HG02798 (cell line): ENCODE measurements at regions not wholly inside any gene's neighbourhood (a gene's known extent, or its start where the extent isn't known, plus 50 kb on each side); places are given as distances from the start of the nearest gene placed in this dataset.

Experiments
- ATAC-seq: cut with Tn5 transposase; IDR thresholded peaks from one replicate; pipeline ENCODE4 v1.9.1; 2021; ENCODE audit warnings: mild to moderate bottlenecking; ENCODE audit not compliant: unreplicated experiment, poor library complexity

DNA sequence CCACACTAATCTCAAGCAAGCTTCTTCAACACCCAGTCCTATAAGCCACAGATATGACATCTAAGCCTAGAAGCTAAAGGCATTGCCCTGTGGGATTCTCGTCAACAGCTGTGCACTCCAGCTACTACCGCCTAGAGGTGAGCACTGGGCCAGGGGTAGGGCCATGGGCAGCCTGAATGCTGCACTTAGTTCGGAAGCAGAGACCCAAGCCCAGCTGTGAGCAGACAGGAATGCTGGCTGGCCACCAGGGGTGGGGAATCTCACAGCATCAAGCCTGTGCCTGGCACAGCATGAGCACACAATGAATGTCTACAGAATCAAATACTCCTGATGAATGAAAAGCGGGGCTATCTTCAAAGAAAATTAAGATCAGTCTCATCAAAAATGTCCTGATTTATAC is 167.5 kb upstream of the UBL3 start:
- ATAC-seq: no peak

DNA sequence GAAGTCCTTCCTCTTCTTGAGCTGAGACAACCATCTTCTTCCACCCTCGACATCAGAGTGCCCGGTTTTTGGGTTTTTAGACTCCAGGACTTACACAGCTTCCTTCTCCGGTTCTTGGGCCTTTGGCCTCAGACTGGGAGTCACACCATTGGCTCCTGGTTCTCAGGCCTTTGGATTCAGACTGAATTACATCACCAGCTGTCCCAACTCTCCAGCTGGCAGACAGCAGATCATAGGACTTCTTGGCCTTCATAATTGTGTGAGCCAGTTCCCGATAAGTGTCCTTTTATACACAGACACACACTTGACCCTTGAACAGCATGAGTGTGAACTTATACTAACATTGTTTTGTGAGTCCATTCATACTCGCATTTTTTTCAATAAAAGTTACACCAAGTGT is 166.0 kb upstream of the UBL3 start:
- ATAC-seq: no peak

DNA sequence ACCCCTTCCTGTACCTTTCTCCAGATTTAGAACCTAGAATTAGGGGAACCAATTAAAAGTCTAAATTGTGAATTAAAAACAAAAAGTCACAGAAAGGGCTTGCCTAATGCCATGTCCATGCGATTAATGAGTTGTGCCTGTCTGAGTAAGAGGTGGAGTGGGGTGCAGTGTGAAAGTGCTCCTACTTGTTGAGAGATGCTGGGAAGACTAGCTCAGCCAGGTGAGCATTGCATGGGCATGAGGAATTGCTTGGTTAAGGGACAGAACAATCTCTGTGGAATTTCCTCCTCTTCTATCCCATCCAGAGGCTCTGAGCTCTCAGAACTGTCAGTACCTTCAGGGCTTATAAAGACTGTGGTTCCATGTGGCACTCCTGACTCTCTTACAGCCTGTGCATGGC is 159.0 kb upstream of the UBL3 start:
- no peak for ATAC-seq

DNA sequence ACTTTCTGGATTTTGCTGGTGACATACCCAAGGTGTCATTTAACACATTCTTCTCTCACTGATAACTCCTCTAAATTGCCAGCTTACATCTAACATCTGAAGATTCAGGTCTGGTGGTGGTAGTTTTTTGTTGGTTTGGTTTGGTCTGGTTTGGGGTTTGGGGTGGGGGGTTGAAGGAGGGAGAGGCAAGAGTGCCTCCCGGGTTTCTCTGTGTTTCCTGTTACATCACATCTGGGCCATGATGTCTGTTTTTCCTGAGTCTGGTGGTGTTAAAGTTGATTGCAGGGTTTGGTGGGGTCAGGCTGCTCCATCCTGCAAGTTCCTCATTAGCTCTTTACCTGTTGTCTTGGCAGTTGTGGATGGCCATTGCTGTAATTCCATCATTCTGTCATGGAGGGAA is 155.8 kb upstream of the UBL3 start:
- ATAC-seq: no peak

DNA sequence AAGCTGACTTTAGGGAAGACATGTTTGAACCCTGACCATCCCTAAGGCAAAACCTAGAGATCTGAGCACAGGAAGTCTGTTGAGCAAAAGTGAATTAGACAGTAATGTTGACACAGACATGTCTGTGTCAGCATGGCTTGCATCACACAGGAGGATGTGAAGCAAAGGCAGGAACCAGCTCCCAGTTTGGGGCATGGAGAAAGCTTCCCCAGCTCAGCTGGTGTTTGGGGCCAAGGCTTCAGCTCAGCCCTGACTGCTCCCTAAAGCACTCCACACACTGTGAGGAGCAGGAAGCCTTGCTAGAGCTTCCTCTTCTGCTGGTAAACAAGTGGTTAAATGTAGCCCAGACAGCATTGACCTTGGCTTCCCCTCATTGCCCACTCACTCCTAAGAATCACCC is 153.8 kb upstream of the UBL3 start:
- no peak for ATAC-seq

DNA sequence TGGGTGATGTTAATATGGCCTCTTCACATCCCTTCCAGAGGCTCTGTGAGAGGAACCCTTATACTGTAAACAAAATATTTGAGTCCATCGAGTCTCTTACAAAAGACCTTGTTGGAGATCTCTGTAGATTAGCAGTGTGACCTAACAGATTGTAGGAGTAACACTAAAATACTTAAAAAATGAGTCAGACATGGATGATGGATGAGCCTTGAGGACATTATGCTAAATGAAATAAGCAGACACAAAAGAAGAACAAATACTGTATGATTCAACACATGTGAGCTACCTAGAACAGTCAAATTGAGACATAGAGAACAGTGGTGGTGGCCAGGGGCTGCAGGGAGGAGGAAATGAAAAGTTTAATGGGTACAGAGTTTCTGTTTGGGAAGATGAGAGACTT is 152.2 kb upstream of the UBL3 start:
- no peak for ATAC-seq

DNA sequence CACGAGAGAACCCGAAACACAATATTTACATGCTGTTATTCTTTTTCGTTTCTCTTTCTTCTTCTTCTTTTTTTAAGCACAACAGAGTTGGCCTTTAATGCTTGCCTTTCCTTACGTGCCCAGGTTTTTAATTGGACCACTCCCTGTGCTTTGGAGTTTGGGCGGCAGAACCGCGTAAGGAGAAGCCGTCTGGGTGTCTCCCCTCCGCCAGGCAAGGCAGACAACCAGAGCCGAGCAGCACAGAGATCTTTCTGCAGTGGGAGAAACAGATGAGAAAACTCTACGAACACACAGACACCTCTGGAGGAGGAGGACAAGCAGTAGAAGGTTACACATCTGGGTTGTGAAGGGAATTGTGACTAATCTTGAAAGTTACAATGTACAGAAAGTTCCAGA is 150.0 kb upstream of the UBL3 start:
- no peak for ATAC-seq

DNA sequence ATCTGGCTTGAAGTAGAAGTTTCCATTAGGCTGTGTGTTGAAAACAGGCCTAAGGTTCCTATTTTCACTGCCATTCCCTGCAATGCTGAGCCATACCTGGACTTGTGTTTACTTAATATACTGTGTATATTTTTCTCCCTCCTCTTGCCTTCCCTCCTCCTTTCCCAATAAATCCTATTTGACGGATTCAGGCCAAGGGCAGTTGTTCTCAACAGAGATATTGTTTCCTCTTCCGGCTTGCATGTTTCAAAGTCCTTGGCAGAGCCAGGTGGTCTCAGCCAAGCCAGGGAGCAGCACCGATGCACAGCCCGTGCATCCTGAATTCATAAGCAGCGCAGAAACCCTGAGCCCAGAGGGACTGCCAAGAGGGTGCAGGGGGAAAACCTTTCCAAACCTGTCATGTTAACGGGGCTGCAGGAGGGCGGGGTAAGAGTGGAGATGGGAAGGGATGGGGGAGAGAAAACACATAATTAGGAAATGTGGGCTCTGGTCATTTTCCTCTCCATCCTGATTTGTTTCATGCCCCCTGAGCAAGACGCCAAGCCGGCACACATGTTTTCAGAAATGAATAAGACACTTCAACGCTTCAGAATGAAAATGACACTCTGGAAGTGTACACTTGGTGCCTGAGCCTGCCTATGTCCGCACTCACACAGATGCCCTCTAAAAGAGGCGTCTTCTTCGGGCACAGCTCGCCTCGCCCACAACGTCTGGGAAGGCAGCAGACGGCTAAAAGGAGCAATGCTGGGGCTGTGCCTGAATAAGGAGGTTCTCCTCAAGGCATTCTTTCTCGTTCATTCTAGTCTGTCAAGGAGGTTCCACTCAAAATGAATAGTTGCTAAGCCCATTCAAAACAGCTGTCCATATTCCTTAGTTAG is 149.3 kb upstream of the UBL3 start:
- no peak for ATAC-seq

DNA sequence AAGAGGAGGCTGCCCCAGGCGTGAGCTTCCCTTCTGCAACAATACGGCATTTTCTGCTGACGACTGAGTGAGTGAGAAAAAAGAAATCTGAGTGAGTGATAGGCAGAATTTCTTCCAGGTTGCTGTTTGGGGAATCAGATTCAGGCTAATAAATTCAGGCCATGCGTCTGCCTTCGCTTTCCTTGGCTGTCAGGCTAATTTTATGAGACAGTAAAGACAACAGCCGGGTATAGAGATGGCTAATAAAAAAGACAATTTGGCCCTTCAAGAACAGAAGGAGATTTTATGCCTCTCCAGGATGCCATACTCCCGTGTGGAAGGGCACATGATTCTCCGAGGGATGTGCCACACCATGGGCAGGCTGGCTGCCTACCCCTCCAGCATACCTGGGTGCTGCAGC is 145.9 kb upstream of the UBL3 start:
- no peak for ATAC-seq

DNA sequence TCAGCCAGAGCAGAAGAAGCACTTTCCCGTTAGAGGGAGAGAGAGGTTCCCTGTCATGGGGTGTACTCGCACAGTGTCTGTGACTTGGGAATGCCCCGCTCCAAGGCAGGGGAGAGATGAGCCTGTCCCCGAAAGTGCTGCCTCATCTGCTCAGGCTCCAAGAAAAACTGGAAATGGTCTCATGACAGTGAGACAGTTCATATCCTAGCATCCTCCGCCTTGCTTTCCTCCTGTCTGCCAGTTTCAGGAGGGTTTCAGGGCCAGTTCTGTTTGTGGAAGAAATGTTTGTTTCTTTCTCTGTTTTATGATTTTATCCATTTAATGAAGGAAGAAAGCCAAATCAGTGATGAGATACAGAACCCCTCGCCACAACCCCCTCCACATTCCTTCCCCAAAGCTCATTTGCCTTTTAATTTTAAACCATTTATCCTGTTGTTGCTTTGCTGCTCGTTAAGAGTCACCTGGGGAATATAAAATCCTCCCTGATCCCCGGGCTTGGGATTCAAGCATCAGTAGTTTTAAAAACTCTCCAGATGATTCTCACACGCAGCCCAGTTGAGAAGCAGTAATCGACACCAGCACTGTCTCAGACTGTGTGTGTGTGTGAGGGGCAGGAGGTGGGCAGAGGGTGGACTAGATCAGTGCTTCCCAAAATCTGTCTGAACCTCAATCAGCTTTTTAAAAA is 144.6 kb upstream of the UBL3 start:
- ATAC-seq: no peak

DNA sequence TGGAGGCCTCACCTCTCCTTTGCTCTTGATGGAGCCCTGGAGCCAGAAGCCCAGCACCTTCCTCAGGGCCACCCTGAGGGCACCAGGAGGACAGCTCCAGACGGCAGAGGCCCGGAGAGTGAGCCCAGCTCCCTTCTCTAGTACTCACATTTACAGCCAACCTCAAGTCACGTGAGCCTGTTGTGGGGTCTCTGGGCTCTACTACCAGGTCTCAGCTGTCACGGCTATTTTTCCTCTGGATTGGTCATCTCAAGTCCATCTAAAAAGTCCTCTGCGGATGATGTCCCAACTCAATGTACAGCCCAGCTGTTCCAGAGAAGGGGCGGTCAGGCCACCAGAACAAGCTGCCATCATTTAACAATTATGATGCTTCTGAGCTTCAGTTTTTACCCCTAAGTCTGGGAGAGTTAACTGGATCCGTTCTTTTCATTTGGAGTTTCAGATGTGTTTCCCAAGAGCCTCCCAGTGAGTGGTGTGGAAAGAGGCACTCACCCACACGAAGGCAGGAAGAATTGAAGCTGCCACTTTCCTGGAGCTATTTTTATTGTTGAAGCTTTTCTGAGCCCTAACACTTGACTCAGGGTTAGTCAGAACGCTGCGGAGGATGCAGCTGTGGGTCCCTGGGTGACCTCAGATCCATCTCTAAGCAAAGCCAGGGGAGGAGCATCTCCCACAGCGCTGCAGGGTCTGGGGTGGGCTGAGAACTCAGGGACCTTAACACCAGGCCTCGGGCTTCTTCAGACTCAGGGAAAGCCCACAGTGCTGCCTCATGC is 143.5 kb upstream of the UBL3 start:
- ATAC-seq: no peak

DNA sequence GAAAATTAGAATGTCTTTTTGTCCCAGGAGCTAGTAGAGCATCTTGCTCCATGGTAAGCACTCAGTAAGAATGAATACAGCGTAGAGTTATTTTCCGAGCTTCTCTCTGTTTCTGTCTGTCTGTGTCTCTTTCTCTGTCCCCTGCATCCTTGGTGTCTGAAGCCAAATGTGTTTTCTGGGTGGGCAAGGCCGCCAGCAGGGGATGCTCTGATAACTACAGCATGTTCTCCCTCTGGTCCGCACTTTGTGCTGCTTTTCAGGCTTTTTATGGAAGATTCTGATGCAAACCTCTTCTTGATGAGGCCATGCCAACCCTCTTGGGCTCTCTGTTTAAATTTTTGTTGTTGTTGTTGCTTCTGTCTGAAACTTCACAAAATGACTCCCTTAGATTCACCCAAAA is 142.8 kb upstream of the UBL3 start:
- no peak for ATAC-seq

DNA sequence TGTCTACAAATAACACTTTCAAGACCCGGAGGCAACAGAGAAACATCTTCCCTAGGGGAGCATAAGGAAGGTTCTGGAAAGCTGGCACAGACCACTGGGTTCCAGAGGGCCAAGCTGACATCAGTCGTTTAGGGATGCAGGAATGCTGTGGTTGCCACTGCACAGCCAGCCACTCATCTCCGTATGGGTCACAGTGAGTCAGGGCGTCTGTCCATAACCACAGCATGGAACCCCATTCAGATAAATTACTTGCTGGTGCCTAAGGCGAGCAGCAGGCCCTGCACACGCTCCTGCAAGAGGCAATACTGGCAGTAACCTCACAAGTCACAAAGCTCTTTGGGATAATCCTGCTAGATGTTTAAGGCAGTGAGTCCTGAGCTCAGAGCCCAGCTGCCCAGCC is 140.9 kb upstream of the UBL3 start:
- no peak for ATAC-seq

DNA sequence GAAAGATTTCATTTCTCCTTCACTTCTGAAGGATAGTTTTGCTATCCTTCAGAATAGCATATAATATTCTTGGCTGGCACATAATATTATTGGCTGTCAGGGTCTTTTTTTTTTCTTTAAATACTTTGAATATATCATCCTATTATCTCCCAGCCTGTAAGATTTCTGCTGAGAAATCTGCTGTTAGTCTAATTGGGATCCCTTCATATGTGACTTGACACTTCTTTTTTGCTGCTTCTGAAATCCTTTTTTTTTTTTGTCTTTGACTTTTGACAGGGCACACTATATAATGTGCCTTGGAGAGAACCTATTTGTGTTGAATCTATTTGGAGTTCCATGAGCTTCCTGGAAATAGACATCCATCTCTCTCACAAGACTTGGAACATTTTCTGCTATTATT is 136.9 kb upstream of the UBL3 start:
- ATAC-seq: no peak

DNA sequence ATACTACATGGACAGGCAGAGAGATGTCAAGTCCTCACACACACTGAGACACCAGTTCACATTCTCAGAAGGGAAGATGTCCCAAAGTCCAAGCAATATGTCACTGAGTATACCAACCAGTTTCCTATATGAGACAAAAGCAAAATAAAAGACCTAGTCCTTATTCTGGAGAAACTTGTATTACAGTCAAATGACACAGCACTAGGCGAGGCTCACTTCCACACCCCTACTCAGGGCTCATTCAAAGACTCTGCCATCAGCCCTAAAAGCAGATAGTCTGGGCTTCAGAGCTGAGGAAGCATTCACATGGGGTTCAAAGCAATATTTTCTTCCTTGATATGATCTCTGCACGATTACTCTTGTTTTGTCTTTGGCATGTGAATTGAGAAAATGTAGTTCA is 129.9 kb upstream of the UBL3 start:
- no peak for ATAC-seq

DNA sequence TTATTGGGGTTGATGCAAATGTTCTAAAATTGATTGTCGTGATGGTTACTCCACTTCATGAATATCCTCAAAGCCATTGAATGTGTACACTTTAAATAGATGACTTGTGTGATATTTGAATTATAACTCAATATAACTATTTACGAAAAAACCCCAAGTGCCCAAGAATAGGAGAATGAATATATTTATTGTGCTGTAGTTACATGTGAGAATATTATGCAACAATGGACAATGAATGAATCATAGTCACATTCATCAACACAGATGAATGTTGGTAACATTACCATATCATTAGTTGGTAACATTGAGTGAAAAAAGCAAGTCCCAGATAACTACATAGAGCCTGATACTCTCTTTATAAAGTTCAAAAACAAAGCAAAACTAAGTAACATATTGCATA is 127.8 kb upstream of the UBL3 start:
- no peak for ATAC-seq

DNA sequence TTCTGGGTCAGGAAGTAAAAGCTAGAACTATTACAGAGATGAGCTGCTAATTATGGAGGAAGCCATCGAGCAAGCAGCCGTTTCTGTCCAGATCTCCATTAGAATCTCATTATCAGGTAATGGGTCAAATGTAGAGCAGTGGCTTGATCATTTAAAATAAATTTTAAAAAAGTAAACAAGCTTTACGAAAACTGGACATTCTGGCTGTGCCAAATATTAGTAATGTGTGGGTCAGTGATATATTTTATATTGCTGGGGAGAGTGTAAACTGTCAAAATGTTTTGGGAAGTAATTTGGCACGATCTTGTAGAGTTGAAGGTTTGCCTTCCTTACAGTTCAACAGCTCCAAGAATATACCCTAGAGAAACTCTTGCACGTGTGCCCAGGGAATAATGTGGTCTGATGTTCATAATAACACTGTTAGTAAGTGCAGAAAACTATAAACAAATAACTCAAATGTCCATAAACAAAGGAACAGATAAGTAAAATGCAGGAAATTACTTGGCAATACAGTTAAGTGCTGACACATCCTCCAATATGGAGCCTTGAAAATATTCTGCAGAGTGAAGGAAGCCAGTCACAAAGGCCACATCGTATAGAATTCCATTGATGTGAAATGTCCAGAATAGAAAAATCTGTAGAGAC is 127.2 kb upstream of the UBL3 start:
- no peak for ATAC-seq

DNA sequence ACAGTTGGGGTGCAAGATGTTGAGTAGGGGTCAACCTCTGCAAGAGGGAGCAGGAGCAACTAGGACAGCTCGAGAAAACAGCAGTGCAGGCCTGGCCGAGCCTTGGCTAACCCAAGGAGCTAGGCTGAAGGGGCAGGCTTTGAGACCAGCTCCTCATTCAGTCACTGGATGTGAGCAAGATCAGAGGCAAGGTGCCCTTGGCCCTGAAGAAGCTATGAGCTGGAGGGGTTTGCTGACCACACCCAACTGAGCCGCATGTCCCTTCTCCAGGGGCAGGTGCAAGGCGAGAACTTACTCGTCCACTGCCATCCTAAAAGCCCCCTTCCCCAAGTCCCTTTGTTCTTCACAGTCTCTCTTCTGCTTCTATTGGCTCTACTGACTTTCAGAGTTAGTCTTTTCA is 126.1 kb upstream of the UBL3 start:
- no peak for ATAC-seq

DNA sequence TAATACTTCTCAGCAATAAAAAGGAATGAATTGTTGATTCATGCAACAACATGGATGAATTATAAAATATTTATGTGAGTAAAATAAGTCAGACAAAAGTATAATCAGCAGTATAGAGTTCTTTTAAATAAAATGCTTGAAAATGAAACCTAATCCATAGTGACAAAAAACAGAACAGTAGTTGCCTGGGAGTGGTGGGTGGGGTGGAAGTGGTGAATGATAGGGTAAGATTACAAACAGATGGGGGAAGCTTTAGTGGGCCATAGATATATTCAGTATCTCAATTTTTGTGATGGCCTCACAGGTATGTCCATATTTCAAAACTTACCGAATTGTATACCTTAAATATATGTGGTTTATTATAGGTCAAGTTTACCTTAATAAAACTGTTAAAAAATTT is 124.9 kb upstream of the UBL3 start:
- ATAC-seq: no peak

DNA sequence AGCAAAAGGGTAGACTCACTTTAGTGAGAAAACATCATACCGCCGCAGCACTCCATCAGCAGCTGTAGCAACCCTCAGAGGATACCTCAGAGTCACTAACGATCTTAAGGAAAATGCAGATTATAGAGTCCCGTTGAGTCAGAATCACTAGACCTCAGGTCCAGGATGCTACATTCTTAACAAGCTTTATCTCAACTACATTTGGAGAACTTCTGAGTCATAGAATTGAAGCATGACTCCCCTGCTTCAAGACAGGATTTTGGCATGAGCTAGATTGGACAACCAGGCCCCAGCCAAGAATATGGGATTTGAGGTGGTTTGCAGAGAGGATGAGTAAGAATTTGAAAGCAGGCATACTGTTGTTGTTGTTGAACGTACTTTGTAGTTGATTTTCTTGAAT is 118.9 kb upstream of the UBL3 start:
- ATAC-seq: no peak
